ENCODE measurements at regions not wholly inside any gene's neighbourhood (a gene's known extent, or its start where the extent isn't known, plus 50 kb on each side); places are given as distances from the start of the nearest gene placed in this dataset.
"Not testable (repeated sequence)": the region's sequence is repeated elsewhere in the genome, so short reads cannot be mapped to it uniquely, and the experiment has no call there.

DNA sequence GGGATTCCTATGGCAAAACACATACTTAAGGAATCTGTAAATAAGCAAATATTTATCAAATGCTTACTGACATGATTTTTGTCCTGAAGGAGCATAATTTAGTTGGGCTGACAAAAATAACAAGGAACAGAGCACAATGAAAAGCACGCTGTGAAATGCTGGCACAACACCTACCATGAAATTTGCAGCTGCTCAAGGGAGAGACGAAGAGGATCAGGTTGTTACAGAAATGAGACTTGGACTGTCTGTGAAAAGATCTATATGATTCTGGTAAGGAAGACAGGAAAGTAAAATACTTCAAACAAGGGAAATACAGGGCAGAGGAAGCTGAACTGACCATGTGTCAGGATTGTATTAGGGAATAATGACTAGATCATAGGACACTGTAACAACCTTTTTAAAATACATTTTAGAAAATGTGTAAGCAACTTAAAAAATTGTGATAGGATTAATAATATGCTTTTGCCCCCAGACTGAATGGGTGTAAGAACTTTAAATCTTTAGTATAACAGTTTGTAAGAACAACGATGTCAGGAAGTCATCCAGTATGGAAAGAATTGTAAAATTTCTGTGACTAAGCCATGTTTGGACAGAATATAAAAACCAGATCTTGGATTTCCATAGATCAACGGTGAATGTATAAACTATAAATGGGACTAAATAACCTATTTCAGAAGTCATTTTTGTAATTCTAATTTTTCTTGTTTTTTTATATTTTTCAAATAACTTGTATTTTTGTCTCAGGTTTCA, 1556.0 kb downstream of the EFNB2 start:
- DNase-seq = no peak

DNA sequence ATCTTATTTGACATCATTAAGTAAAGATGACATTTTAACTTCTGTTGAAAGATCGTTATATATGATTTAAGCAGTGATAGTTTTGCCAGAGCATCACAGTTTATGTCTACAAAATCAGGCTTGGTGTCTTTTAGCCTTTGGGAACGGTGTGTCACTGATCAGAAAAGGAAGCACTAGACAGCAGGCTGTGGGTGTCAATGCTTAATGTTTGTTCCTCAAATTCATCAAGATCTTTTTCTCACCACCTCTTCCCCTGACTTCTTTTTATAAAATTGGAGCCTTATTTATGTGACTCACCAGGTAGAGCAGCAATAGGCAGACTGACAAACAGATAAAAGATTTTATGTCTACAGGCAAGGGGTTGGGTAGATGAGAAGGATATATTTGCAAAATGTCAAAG, 1558.5 kb downstream of the EFNB2 start:
- DNase-seq = peak; percentile 11 to 15

DNA sequence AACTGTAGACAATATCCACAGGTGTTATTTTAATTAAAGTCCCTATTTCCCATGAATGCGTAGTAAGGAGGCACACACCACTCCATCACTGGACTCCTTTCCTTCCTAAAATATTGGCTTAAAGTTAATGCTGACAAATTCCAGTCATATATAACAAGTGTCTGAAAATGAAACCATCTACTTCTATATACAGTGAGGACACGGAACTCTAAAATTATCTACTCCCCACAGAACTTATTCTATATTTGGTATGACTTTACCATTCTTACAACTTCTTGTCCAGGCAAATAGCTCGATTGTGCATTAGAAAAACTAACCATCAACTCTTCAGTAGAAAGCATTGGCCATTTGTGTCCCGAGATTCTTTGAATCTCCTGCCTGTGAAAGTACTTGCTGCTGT, 1560.2 kb downstream of the EFNB2 start:
- no peak for DNase-seq

DNA sequence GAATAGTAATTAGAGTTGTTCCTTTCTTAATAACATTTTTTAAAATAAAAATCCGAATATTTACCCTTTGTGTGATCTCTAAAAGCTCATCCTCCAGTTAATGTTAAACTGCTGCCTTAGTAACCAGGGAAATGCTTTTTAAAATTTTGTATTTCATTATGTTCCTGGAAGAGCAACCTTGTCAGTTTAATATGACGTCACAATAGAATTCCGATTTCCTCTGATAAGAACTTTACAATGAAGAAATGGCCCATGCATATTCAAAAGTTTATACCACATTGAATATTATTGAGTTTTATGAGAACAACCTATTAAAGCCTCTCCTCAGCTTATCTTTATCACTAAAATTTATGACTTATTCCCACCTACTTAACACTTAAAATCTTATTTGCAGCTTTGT, 1566.6 kb downstream of the EFNB2 start:
- no peak for DNase-seq

DNA sequence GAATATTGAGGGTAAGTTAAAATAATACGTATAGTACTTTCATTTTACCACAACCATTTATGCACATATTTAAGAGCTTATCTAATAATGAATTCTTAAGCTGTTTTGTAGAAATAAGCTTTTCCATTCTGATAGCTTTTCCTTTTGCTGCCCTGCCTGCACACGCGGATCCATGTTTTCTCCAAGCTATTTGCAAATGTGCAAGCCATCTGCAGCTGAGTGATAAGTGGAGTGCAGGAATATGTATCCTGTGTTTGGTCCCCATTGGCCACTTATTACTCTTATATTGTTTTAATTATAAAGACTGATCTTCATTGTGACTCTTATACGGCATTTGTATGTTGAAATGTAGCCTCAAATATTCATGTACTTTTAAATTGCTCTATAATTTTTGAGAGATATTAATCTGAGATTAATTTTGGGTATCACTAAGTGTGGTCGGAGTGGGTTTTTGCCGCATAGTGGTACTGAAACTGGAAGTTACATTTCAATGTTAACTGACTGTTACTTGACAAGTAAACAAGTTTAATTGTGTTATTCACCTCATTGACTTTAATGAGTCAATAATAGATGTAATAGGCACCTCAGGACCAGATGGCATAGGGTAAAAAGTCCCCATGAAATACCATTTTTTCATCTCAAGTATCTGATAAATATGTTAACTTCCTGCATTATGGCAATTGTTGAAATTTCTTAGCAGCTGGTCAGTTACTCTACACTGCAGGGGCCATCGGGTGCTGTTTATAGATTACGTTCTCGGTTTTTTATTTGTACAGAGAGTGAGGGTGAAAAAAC, 1567.4 kb downstream of the EFNB2 start:
- no peak for DNase-seq

DNA sequence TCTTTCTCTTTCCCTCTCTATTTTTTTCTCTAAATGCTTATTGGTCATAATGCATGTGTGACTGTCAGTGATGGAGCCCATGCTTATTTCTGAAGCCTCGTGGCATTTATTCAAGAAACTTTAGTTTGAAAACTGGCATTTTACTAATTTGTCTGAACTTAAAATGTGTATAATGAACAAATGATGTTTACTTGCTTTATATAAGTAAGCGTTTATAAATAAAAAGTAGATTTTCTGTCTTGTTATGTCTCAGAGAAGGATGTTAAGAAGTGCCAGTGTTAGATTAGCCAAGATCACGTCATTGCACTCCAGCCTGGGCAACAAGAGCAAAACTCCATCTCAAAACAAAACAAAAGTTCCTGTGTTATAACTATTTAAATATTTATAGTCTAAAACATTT, 1568.1 kb downstream of the EFNB2 start:
- DNase-seq = no peak

DNA sequence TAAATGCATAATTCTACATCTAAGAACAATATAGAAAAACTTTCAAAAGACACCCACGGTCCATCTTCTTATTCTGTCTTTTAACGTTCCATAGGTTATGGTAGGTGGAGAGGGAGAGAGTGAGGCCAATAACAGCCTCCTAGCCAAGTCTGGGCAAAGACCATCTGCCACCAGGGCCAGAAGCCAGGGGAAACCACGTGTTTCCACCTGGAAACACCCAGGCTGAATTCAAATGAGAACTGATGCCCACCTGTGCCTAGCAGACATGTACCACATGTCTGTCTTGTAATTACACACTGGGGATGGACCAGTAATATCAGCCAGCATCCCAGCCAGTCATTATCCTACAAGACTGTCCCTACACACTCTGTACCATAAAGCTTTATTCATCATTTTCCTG, 1573.1 kb downstream of the EFNB2 start:
- DNase-seq = no peak

DNA sequence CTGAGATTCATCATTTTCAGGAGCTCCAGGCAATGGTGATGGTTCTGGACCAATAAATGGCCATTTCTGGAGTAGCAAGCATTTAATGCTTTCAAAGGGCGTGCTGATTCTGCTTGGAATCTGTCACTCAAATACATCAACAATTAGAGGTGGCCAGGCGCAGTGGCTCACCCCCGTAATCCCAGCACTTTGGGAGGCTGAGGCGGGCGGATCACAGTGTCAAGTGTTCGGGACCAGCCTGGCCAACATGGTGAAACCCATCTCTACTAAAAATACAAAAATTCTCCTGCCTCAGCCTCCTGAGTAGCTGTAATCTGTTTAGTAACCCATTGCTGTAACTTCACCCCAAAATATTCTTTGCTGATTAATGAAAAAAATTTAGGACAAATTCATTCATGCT, 1574.2 kb downstream of the EFNB2 start:
- no peak for DNase-seq

DNA sequence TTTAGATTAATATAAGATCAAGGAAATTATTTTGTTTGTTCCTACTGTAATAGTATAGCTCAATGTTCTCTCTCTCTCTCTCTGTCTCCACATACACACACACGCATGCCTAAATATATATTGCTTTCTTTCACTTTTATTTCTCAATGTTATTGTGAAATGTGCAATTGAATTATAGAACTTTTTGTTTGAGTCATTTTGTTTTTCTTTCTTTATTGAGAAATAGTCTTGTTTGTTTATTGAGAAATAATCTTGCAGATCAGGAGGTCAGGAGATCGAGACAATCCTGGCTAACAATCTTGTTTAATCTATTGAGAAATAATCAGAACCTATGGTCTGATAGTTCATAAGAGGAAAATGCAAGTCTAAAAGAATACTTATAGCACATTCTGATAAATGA, 1581.3 kb downstream of the EFNB2 start:
- peak; percentile 52 to 53 for DNase-seq

DNA sequence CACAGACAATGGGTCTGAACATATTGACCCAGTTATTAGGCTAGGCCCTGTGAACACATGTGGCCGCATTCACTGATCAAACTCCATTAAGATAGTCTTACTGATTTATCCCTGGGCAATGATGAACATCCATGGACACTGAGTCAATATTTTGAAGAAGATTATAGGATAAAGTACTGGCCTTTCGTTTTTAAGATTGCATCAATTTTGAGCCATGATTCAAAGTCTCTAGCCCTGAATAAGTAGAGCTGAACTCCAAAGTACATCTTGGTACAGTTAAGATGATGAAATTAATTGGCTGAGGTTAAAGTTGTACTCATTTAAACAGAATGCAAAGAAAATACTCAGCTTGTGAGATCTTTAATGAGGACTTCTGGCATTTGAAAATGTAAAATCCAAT, 1581.9 kb downstream of the EFNB2 start:
- no peak for DNase-seq

DNA sequence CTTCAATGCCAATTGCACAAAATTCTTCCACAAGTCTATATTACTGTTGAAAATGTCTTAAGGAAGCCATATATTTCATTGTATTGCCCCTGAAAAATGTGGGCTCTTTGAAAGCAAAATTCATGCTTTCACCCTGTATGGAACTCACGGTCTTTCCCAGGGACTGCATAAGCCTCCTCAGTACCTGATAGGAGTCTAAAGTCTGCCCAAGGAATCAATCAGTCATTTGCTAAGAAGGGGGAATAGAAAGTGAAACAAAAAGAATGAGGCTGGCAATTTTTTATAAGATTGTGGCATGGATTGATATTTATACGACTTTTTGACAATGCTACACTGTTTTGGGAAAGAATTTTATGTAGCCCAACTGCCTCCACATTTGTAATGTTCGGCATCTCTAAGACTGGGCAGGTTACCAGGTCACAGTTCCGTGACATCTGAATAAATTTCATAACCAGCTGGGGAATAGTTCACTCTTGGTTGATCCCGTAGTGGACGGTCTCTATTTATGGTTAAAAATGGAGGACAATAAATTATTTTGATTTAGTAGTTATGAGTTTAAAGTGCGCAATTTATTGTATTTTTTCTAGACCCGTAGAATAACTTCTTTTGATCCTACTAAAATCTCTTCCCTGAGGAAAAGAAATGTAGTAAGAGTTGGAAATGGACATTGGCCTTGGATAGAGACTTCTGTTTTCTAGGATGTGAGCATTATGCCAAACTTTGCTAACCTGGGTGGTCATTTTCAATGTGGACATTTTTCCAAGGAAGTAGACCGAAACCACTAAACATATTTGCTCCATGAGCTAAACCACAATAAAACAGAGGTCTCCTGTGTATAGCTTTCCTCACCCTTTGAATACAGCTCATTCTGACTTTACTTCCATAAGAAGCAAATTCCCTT, 1585.4 kb downstream of the EFNB2 start:
- DNase-seq = no peak

DNA sequence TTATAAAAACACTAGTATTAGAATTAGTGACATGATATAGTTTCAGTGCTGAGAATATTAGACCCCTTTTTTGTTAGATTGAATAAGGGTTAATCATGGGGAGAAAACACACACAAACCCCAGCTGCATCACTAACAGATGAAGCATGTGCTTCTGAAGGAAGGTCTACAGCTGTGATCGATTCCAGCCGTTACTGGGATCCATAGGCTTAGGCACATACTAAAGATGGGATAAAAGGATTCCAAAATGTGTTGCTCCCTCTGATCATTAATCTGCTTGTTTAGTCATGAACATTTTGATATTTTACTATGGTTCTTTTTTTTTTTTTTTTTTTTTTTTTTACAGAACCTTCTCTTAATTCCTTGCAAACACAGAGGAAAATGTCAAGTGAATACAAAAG, 1591.3 kb downstream of the EFNB2 start:
- no peak for DNase-seq

DNA sequence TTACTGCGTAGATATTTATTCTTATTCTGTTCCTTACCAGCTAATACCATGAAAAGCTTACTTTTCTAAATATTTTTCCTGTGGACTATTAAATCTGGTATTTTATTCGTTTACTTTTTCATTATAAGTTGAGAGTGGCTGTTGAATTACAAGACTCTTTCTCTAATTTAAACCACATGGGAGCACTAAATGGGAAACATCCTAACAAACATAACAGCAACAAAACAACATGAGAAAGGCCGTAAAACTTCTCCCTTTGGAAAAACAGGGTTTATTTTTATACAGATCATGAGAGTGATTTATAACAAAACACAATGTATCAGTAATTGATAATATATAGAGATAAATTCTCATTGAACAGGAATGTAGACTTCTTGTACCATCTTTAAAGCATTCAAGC, 1592.1 kb downstream of the EFNB2 start:
- no peak for DNase-seq

DNA sequence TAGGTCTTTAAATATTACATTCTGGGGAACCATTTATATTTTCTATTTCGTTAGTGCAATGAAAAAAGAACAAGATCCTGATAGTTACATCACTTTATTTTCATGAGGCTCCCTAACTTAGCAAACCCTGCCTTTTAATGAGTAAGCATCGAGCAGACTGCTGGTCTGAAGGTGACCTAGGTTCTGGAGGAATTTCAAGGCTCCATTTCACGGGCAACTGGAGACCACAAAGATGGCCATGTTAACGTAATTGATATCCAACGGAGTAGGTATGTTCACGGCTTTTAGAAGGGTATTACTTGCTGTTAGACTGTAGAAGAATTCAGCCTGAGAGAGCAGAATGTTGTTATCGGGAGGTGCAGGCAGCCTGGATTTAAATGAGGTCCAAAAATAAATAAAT, 1597.6 kb downstream of the EFNB2 start:
- DNase-seq = no peak

DNA sequence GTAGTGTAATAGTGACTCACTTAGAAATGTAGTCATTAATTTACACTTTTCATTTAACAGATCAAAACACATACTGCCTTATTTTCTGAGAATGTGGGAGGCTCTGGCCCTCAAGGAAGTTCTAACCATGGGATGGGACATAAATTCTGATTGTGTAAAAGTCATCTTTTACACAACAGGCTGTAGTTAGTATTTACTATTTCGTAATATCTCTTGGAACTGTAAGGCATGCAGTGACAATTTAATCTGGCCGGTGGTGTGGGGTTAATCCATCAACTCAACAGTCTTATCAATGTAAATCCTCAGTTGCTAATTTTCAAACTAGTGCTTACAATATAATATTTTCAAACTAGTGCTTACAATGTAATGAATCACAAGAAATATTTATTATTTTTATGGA, 1599.2 kb downstream of the EFNB2 start:
- no peak for DNase-seq

DNA sequence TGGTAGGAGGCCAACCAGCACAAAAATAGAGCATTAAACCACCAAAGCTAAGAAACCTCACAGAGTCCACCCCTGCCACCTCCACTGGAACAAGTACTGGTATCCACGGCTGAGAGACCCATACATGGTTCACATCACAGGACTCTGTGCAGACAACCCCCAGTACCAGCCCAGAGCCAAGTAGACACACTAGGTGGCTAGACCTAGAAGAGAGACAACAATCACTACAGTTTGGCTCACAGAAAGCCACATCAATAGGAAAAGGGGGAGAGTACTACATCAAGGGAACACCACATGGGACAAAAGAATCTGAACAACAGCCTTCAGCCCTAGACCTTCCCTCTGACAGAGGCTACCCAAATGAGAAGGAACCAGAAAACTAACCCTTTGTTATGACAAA, 1614.9 kb downstream of the EFNB2 start:
- DNase-seq = not testable (repeated sequence)

DNA sequence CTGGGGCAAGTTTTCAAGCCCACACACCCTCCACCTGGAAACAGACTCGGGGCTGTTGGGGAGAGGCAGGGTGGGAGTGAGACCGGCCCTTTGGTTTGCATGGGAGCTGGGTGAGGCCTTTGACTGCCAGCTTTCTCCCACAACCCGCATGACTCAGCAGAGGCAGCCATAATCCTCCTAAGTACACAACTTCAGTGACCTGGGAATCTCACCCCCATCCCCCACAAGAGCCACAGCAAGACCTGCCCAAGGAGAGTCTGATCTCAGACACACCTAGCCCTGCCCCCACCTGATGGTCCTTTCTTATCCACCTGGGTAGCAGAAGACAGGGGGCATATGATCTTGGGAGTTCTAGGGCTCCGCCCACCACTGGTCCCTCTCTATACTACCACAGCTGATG, 1615.4 kb downstream of the EFNB2 start:
- DNase-seq = no peak

DNA sequence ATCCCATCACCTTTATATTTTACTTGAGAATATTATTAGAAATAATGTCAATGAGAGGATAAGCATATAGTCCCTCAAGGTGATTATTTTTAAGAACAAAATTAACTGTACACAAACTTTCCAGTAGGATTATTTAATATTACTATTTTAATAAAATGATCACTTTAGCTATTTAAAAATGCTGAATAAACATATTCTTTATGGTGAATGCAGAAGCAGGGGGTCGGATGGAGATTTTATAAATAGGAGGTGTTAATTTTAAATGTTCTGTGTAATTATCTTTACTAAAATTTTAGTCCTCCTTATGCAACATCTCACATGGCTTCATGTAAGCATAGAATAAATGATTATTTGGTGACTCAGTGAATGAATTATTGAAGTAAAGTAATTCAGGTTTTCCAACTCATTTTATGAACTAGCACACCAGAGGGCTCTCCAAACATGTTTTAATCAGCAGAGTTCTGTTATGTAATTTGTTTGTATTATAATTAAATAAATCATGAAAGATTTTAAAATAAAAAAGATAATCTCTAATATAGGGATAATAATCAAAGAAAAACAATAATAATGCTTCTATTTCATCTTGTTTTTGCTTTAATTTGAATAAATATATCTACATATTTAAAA, 1635.2 kb downstream of the EFNB2 start:
- DNase-seq = no peak

DNA sequence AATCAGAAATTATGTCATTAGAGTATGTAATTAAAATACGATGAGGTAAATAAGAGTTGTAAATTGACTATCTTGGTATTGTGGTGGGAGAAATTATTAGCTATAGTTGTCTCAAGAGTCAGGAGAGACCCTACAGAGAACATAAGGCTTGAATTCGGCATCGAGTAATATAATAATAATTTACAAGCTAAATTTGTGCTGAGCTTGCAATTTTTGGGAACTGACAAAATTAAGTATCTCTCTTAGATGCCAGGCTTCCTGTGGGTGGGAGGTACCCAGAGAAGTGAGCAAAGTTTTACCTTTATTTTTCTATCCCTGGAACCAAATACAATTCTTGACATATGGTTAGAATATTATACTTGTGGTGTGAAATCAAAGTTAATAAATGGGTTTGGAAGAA, 1637.0 kb downstream of the EFNB2 start:
- no peak for DNase-seq

DNA sequence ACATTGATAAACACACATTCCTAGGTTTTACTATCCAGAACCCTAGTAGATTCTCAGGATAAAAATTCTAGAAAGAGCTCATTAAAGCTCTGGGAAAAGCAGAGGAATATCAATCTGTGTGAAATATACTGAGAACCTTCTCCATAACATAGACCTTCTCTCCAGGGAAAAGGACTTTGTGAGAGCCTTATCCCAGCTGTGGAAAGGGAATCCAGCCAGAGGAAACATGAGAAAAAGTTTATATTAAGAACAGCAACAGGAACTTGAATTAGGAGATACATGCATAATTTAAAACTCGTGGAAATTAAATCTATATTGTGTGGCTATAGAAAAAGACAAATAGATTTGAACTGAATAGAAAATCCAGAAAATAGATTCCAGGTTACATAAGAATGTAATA, 1639.9 kb downstream of the EFNB2 start:
- DNase-seq = no peak

DNA sequence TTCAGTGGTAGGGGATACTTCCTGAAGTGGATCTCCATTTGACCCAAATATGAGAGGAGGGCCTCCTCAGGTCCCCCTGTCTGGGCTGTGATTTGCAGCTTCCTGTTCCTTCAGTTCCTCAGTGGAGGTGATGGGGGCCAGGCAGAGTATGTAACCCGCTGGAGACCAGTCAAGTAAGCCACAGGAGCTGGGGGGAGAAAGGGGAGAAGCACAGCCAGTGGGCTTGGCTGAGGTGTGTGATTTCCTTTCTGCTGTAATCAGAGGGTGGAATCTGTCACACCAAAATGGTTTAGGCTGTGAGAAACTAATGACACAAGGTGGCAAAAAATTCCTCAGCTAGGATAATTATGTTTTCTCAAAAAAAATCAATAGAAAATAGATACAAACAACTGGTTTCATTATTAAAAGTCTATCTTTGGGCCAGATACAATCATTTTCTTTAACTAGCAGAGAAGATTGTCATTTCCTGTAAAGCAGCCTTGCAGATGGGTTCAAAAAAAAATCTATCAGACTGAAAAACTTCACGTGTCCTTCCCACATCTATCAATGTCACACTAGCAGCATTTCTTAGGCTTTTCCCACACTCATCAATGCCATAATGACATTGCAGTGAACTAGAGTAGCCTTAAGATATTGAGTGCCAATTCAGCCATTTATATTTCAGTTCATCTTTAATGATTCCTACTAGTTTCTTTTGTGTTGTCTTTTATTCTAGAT, 1660.3 kb downstream of the EFNB2 start:
- DNase-seq = no peak

DNA sequence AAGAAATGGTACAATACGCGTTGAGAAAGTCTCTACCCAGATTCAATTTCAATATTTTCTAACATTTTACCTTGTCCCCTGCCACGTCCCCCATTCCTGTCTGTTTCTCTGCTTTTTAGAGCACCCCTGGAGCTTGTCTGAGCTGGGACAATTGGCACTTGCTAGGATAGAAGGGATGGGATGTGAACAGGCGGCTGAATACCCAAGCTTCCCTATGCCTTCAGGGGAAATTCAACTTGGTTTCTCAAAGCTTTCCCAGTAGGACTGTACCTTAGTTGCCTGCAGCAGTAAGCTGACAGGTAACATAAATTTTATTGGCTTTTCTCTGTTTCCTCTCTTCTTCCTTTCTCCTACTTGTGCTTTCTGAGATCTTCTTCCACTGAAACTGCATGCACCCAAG, 1663.3 kb downstream of the EFNB2 start:
- DNase-seq = no peak

Data from inflammatory macrophage treated with lipopolysaccharide for 1 hour (primary cell).